ENCODE measurements at regions not wholly inside any gene's neighbourhood (a gene's known extent, or its start where the extent isn't known, plus 50 kb on each side); places are given as distances from the start of the nearest gene placed in this dataset.

DNA sequence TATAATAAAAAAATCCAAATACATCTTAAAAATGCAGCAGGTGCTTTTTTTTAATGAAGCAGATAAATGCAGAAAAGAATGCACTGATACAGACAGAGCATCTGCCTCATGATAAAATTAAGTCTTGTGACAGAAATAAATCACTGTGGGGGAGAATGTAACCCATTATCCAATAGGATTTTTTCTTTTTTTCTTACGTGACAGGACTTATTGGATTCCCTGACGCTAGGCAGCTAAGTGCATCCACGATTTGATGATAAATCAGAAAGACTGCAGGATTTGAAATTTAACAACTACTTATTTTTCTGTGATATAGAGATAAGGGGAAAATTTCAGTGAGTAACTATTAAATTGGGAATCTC lies 110.6 kb upstream of the PPARGC1A start:
- H3K9me3 ChIP-seq, result no peaks in the 10 kb centered on the region
- no peaks in the 10 kb centered on the region for H3K27me3 ChIP-seq (ENCODE audit: insufficient read depth in 3 of 3, low read length in 2 of 3)
- no peaks in the 10 kb centered on the region for H3K4me1 ChIP-seq
- ATAC-seq (no peak), DNase-seq (no peak)
- WGBS, 3 donors, result 85 to 86% (median 85%) methylated on average over 3 of the region's 3 CpGs
- intact Hi-C loops (cut with DNase I), result no loop called here
- no peak overlapping the region for H3K4me3 ChIP-seq
- TF ChIP-seq, protein P1, sequence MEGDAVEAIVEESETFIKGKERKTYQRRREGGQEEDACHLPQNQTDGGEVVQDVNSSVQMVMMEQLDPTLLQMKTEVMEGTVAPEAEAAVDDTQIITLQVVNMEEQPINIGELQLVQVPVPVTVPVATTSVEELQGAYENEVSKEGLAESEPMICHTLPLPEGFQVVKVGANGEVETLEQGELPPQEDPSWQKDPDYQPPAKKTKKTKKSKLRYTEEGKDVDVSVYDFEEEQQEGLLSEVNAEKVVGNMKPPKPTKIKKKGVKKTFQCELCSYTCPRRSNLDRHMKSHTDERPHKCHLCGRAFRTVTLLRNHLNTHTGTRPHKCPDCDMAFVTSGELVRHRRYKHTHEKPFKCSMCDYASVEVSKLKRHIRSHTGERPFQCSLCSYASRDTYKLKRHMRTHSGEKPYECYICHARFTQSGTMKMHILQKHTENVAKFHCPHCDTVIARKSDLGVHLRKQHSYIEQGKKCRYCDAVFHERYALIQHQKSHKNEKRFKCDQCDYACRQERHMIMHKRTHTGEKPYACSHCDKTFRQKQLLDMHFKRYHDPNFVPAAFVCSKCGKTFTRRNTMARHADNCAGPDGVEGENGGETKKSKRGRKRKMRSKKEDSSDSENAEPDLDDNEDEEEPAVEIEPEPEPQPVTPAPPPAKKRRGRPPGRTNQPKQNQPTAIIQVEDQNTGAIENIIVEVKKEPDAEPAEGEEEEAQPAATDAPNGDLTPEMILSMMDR (IDR thresholded peaks at IDR 0.05), result no peak
- H3K36me3 ChIP-seq (ENCODE audit: insufficient read depth in 1 of 2, low read depth in 1 of 2), result no peaks in the 10 kb centered on the region
- H3K27ac ChIP-seq, result no peak overlapping the region

- intact Hi-C loops (cut with DNase I), result no loop called here
- WGBS, 3 donors, result 83 to 85% (median 85%) methylated on average over 17 of the region's 17 CpGs
Measured at GRCh38 chr4:23999714-24000469, 110.0 kb upstream of the PPARGC1A start.

GRCh38 chr4:23993373-23993772 lies 103.5 kb upstream of the PPARGC1A start:
- Histone ChIP-seq H3K27ac (no peak overlapping the region), H3K4me3 (no peak overlapping the region), H3K27me3 (ENCODE audit: insufficient read depth in 3 of 3, low read length in 2 of 3) (no peaks in the 10 kb centered on the region), H3K4me1 (no peaks in the 10 kb centered on the region), H3K36me3 (ENCODE audit: insufficient read depth in 1 of 2, low read depth in 1 of 2) (no peaks in the 10 kb centered on the region), H3K9me3 (no peaks in the 10 kb centered on the region)
- WGBS, 3 donors, result 93 to 97% (median 93%) methylated on average over 1 of the region's 1 CpG
- DNase-seq, result no peak
- intact Hi-C loops (cut with DNase I), result no loop called here
- TF ChIP-seq, protein P1 (IDR thresholded peaks at IDR 0.05), result no peak
- no peak for ATAC-seq

More at GRCh38 chr4:23999714-24000469, 110.0 kb upstream of the PPARGC1A start:
- no peaks in the 10 kb centered on the region for H3K27me3 ChIP-seq (ENCODE audit: insufficient read depth in 3 of 3, low read length in 2 of 3)
- no peaks in the 10 kb centered on the region for H3K9me3 ChIP-seq
- no peak for DNase-seq
- no peak for ATAC-seq
- H3K4me3 ChIP-seq, result no peak overlapping the region
- H3K27ac ChIP-seq, result no peak overlapping the region
- no peaks in the 10 kb centered on the region for H3K4me1 ChIP-seq
- TF ChIP-seq, protein P1 (IDR thresholded peaks at IDR 0.05), result no peak
- H3K36me3 ChIP-seq (ENCODE audit: insufficient read depth in 1 of 2, low read depth in 1 of 2), result no peaks in the 10 kb centered on the region

GRCh38 chr4:23991444-23991843 lies 101.6 kb upstream of the PPARGC1A start:
- no peak overlapping the region for H3K27ac ChIP-seq
- H3K4me1 ChIP-seq, result no peaks in the 10 kb centered on the region
- WGBS, 3 donors, result 69 to 84% (median 73%) methylated on average over 1 of the region's 1 CpG
- H3K36me3 ChIP-seq (ENCODE audit: insufficient read depth in 1 of 2, low read depth in 1 of 2), result no peaks in the 10 kb centered on the region
- intact Hi-C loops (cut with DNase I), result no loop called here
- no peak overlapping the region for H3K4me3 ChIP-seq
- DNase-seq (no peak), ATAC-seq (no peak)
- TF ChIP-seq, protein P1 (IDR thresholded peaks at IDR 0.05), result no peak
- no peaks in the 10 kb centered on the region for H3K9me3 ChIP-seq
- H3K27me3 ChIP-seq (ENCODE audit: insufficient read depth in 3 of 3, low read length in 2 of 3), result no peaks in the 10 kb centered on the region

GRCh38 chr4:23986270-23986669 lies 96.4 kb upstream of the PPARGC1A start:
- DNase-seq (no peak), ATAC-seq (no peak)
- WGBS, 3 donors, result 87 to 91% (median 90%) methylated on average over 5 of the region's 5 CpGs
- intact Hi-C loops (cut with DNase I), result no loop called here
- H3K27me3 ChIP-seq (ENCODE audit: insufficient read depth in 3 of 3, low read length in 2 of 3), result no peaks in the 10 kb centered on the region
- H3K27ac ChIP-seq, result no peak overlapping the region
- no peaks in the 10 kb centered on the region for H3K36me3 ChIP-seq (ENCODE audit: insufficient read depth in 1 of 2, low read depth in 1 of 2)
- no peak overlapping the region for H3K4me3 ChIP-seq
- no peaks in the 10 kb centered on the region for H3K4me1 ChIP-seq
- TF ChIP-seq, protein P1 (IDR thresholded peaks at IDR 0.05), result no peak
- no peaks in the 10 kb centered on the region for H3K9me3 ChIP-seq
